K562 (cell line): ENCODE measurements at regions not wholly inside any gene's neighbourhood (a gene's known extent, or its start where the extent isn't known, plus 50 kb on each side); places are given as distances from the start of the nearest gene placed in this dataset.

ENCODE experiments used
- ATAC-seq: fragments of 200-7000 bp; cut with Tn5 transposase; 3 replicates; pipeline ENCODE4 v1.9.1; 2020; ENCODE audit warnings: moderate library complexity
- BruUV-seq: library from RNA; stranded (reverse); fragments of 400-500 nt; replicated peaks from 2 replicates; lab custom pipeline; 2021; lab: Mats Ljungman, UMichigan
- CTCF ChIA-PET: fragments of 300-600 bp; formaldehyde crosslinking; extraction: SDS; loops from one replicate; lab custom pipeline; 2021; ENCODE audit warnings: low intra/inter-chr PET ratio; lab: Yijun Ruan, JAX
- POLR2A ChIA-PET: fragments of 300-600, 350-650 bp; sonication (Branson Sonifier 250); formaldehyde crosslinking; extraction: SDS; loops from one replicate; lab custom pipeline; 2021; ENCODE audit warnings: antibody characterized with exemption, inconsistent platforms; lab: Yijun Ruan, JAX
- DNase-seq, 4 experiments: peaks; one replicate each; pipeline versions ENCODE4 v3.0.0 to v3.0.0-alpha.2; 2011 to 2018; ENCODE audit warnings: low spot score in 3 of 4, mixed read lengths in 3 of 4; ENCODE audit errors: extremely low read depth in 1 of 4
- FAIRE-seq: peaks from 2 replicates; lab custom pipeline; 2011; peaks lifted over from hg19 to GRCh38; lab: Jason Lieb, UNC
- H2AFZ ChIP-seq: 2 replicates; pipeline ENCODE4 v1.6.0; 2011; ENCODE audit warnings: low read depth, low read length, control low read depth, inconsistent platforms
- H3K27ac ChIP-seq: fragments of 200-600 bp; 3 replicates; pipeline ENCODE4 v1.8.0; 2011; ENCODE audit warnings: low read depth, mild to moderate bottlenecking, control low read depth, inconsistent platforms, low read length, moderate library complexity, mixed read lengths; ENCODE audit errors: extremely low read depth
- H3K27me3 ChIP-seq, 2 experiments: fragments of 300-600 bp in 1 of 2; 2 replicates in 1 of 2; 3 replicates in 1 of 2; pipeline versions ENCODE4 v1.6.0 to v1.8.0; 2011; ENCODE audit warnings: inconsistent platforms in 2 of 2, low read length in 2 of 2, mild to moderate bottlenecking in 1 of 2, mixed read lengths in 1 of 2, moderate library complexity in 1 of 2; ENCODE audit not compliant: control insufficient read depth in 2 of 2, insufficient read depth in 2 of 2
- H3K36me3 ChIP-seq: fragments of 300-600 bp; 3 replicates; pipeline ENCODE4 v1.8.0; 2011; ENCODE audit warnings: mild to moderate bottlenecking, low read length, inconsistent platforms; ENCODE audit not compliant: control insufficient read depth, insufficient read depth
- H3K4me1 ChIP-seq, 2 experiments: fragments of 200-600 bp in 1 of 2; replicated peaks in 1 of 2; 2 replicates in 1 of 2; 3 replicates in 1 of 2; pipeline versions ENCODE4 v1.5.1 to v1.8.0; 2011; ENCODE audit warnings: inconsistent platforms in 2 of 2, low read length in 2 of 2, mild to moderate bottlenecking in 1 of 2, mixed read lengths in 1 of 2, moderate library complexity in 1 of 2; ENCODE audit not compliant: control insufficient read depth in 2 of 2, insufficient read depth in 2 of 2
- H3K4me2 ChIP-seq: 2 replicates; pipeline ENCODE4 v1.6.1; 2011; ENCODE audit warnings: low read length, control low read depth, inconsistent platforms, mixed read lengths; ENCODE audit not compliant: insufficient read depth
- H3K4me3 ChIP-seq: fragments of 200-600 bp; sonication (generic), shearing (Covaris generic); 2 replicates; pipeline ENCODE4 v1.5.1; 2016; ENCODE audit warnings: control low read depth, inconsistent platforms
- H3K79me2 ChIP-seq: fragments of 200-600 bp; 3 replicates; pipeline ENCODE4 v1.8.0; 2011; ENCODE audit warnings: low read length, inconsistent platforms; ENCODE audit not compliant: control insufficient read depth, insufficient read depth
- H3K9ac ChIP-seq, 2 experiments: 2 replicates each; pipeline versions ENCODE4 v1.6.0 to v1.6.1; 2011; ENCODE audit warnings: low read depth in 2 of 2, low read length in 2 of 2, control low read depth in 1 of 2, inconsistent platforms in 1 of 2, mild to moderate bottlenecking in 1 of 2, mixed read lengths in 1 of 2; ENCODE audit not compliant: insufficient read depth in 1 of 2
- H3K9me1 ChIP-seq: one replicate; pipeline ENCODE4 v1.6.0; 2011; ENCODE audit warnings: inconsistent platforms, mild to moderate bottlenecking, low read length, moderate library complexity; ENCODE audit not compliant: control insufficient read depth, insufficient read depth
- H3K9me3 ChIP-seq: replicated peaks from 2 replicates; pipeline ENCODE4 v1.5.1; 2011; ENCODE audit warnings: low read depth, low read length, inconsistent platforms; ENCODE audit not compliant: control insufficient read depth, insufficient read depth
- H4K20me1 ChIP-seq: replicated peaks from 2 replicates; pipeline ENCODE4 v1.6.1; 2011; ENCODE audit warnings: low read length, inconsistent platforms, mixed read lengths; ENCODE audit not compliant: control insufficient read depth, insufficient read depth
- BCLAF1 ChIP-seq, 2 experiments: fragments of 450-650 bp in 1 of 2; IDR thresholded peaks; 2 replicates each; pipeline ENCODE4 v1.6.1; 2011 to 2017; ENCODE audit warnings: low read depth in 2 of 2, antibody characterized with exemption in 1 of 2, borderline replicate concordance in 1 of 2, low read length in 1 of 2, mild to moderate bottlenecking in 1 of 2, mixed read lengths in 1 of 2; ENCODE audit not compliant: control insufficient read depth in 1 of 2
- CTCFL ChIP-seq: IDR thresholded peaks from 2 replicates; pipeline ENCODE4 v1.6.1; 2011; ENCODE audit warnings: borderline replicate concordance, low read depth, mild to moderate bottlenecking, moderate library complexity, low read length; ENCODE audit not compliant: insufficient read depth, poor library complexity, severe bottlenecking
- DPF2 ChIP-seq: fragments of 450-650 bp; IDR thresholded peaks from 2 replicates; pipeline ENCODE4 v1.6.1; 2016
- HNRNPUL1 ChIP-seq: fragments of 200-400 bp; formaldehyde crosslinking; IDR thresholded peaks from 2 replicates; pipeline ENCODE4 v1.6.1; 2017; ENCODE audit warnings: low read length
- NCOA6 ChIP-seq: fragments of 450-650 bp; IDR thresholded peaks from 2 replicates; pipeline ENCODE4 v1.6.1; 2017; ENCODE audit warnings: mild to moderate bottlenecking
- RFX1 ChIP-seq: fragments of 450-650 bp; IDR thresholded peaks from 2 replicates; pipeline ENCODE4 v1.6.1; 2016; ENCODE audit warnings: mild to moderate bottlenecking, moderate library complexity
- SIX5 ChIP-seq, 2 experiments: IDR thresholded peaks; 2 replicates each; pipeline ENCODE4 v1.6.1; 2011; ENCODE audit warnings: low read length in 2 of 2, borderline replicate concordance in 1 of 2, low read depth in 1 of 2, mild to moderate bottlenecking in 1 of 2, moderate library complexity in 1 of 2; ENCODE audit not compliant: insufficient read depth in 1 of 2
- SMARCC2 ChIP-seq: fragments of 450-650 bp; IDR thresholded peaks from 2 replicates; pipeline ENCODE4 v1.6.1; 2017; ENCODE audit warnings: antibody characterized with exemption, moderate library complexity, mild to moderate bottlenecking, low read depth
- ZBTB12 ChIP-seq: fragments of 250-450 bp; sonication (Bioruptor Pico); IDR thresholded peaks from 2 replicates; pipeline ENCODE4 v1.4.0; 2020
- ZNF41 ChIP-seq: fragments of 250-450 bp; sonication (Bioruptor Pico); conservative IDR thresholded peaks from 2 replicates; pipeline ENCODE4 v1.4.0; 2020; ENCODE audit warnings: mild to moderate bottlenecking
- ZNF444 ChIP-seq: fragments of 250-450 bp; sonication (Bioruptor Pico); IDR thresholded peaks from 2 replicates; pipeline ENCODE4 v1.4.0; 2020; ENCODE audit warnings: mild to moderate bottlenecking, moderate library complexity
- ZSCAN29 ChIP-seq: fragments of 450-650 bp; IDR thresholded peaks from 2 replicates; pipeline ENCODE4 v1.6.1; 2017
- WGBS: fragments of 100-300 bp; shearing (Covaris generic); methylation state at CpG from one replicate; pipeline ENCODE4 v1.1.6; 2016; ENCODE audit warnings: low coverage, mixed read lengths; ENCODE audit not compliant: insufficient coverage; ENCODE audit errors: missing lambda C conversion rate; 5-methylcytosine and 5-hydroxymethylcytosine counted together
- in situ Hi-C: fragments of 300-500 bp; cut with MboI; formaldehyde crosslinking; loops from 4 replicates; pipeline ENCODE4 v1.15.0; 2018; ENCODE audit warnings: inconsistent platforms, mixed read lengths
- intact Hi-C: fragments of 100-400 bp; cut with micrococcal nuclease; formaldehyde crosslinking; loops from 2 replicates; pipeline ENCODE4 v1.14.2; 2022

DNA sequence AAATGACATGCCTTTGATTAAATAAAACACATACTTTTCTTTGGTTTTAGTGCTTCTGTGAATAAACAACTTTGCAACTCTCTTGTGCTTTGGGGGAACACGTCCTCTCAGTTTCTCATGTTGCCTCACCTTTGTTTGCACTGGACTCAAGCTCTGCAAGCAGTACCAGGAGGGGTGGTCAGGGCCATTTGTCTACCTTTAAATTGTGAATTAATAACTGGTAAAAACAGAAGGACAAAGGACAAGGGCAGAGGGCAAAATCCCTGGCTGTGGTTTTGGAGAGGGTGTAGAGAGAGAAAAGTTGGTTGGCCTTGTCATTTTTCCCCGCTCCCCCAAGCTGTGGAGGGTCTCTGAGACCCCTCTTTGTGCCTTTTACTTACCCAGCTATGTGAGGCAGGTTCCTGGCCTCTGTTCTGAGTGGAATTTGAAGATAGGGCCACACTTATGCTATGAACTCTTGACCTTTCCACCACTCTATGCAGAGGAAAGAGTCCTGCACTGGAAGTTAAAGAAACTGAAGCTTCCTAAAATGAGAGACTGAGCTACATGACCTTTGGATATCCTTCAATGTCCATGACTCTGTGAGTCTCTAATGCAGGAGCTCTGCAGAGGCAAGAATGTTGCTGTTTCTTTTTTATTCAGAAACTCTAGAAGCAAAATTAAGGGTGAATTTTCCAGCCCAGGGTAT is 55.1 kb upstream of the MOCS2 start:
- FAIRE-seq: no peak
- no peak overlapping the region for H2AFZ ChIP-seq
- H3K27ac ChIP-seq: no peak overlapping the region
- no peak for DNase-seq
- ChIA-PET CTCF (no interaction called here), POLR2A (interaction anchor here (0.6 kb wide), 1 partner anchor 540 kb away, joined by 3 read pairs; no protein-coding TSS in a partner anchor)
- H3K4me2 ChIP-seq: no peak overlapping the region
- H3K9me1 ChIP-seq: no peaks in the 10 kb centered on the region
- in situ Hi-C loops: no loop called here
- H3K79me2 ChIP-seq: no peaks in the 10 kb centered on the region
- no peak overlapping the region for H3K4me3 ChIP-seq
- BruUV-seq: no TSS peak
- H4K20me1 ChIP-seq: no peaks in the 10 kb centered on the region
- no peak overlapping the region for H3K9ac ChIP-seq
- no peaks in the 10 kb centered on the region for H3K9me3 ChIP-seq
- no peaks in the 10 kb centered on the region for H3K4me1 ChIP-seq
- intact Hi-C loops: loop anchor here (1.0 kb wide), 1 partner anchor 44 kb away; no protein-coding TSS in a partner anchor
- H3K36me3 ChIP-seq: no peaks in the 10 kb centered on the region
- ATAC-seq: no peak
- no peaks in the 10 kb centered on the region for H3K27me3 ChIP-seq
- 12% methylated on average over 2 of the region's 2 CpGs for WGBS
- TF ChIP-seq SMARCC2 (no peak), HNRNPUL1 (no peak), SIX5 (IDR thresholded peaks at IDR 0.05; ENCODE audit: borderline replicate concordance in 1 of 2, insufficient read depth in 1 of 2, low read depth in 1 of 2, low read length in 2 of 2) (no peak), ZNF444 (CRISPR knock-in tag) (no peak), NCOA6 (no peak), ZSCAN29 (no peak), ZBTB12 (CRISPR knock-in tag) (no peak), CTCFL (no peak), DPF2 (no peak), ZNF41 (no peak), BCLAF1 (IDR thresholded peaks at IDR 0.05; ENCODE audit: borderline replicate concordance in 1 of 2, control insufficient read depth in 1 of 2, low read depth in 2 of 2, low read length in 1 of 2) (no peak), RFX1 (no peak)
